GM10266 (cell line): ENCODE measurements at regions not wholly inside any gene's neighbourhood (a gene's known extent, or its start where the extent isn't known, plus 50 kb on each side); places are given as distances from the start of the nearest gene placed in this dataset.

Source experiments
- DNase-seq: peaks from one replicate; pipeline ENCODE4 v3.0.0; 2012; ENCODE audit errors: extremely low spot score
- TF ChIP-seq, protein P1 (sequence below): IDR thresholded peaks from 2 replicates; pipeline ENCODE4 v1.5.1; 2012; ENCODE audit warnings: mild to moderate bottlenecking, low read depth; ENCODE audit not compliant: control insufficient read depth, insufficient read depth; ENCODE audit errors: missing control alignments

DNA sequence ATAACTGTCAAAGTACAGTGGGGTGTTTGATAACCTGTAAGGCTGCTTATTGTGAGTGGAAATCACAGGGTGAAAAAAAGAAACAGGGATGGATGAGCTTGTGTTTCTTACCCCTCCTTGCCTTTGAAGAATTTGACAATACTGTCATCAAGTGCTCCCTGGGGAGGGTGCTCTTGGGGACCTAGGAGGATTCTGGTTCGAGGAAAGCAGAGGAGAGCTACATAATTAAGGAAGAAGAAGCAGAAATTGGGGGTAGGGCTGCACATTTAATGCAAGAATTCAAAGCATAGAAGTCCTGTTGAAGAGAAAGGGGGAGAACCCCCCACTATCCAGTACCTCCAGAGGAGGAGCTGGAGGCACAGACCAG lies 208.1 kb upstream of the PHYHIPL start:
- TF ChIP-seq, protein P1, sequence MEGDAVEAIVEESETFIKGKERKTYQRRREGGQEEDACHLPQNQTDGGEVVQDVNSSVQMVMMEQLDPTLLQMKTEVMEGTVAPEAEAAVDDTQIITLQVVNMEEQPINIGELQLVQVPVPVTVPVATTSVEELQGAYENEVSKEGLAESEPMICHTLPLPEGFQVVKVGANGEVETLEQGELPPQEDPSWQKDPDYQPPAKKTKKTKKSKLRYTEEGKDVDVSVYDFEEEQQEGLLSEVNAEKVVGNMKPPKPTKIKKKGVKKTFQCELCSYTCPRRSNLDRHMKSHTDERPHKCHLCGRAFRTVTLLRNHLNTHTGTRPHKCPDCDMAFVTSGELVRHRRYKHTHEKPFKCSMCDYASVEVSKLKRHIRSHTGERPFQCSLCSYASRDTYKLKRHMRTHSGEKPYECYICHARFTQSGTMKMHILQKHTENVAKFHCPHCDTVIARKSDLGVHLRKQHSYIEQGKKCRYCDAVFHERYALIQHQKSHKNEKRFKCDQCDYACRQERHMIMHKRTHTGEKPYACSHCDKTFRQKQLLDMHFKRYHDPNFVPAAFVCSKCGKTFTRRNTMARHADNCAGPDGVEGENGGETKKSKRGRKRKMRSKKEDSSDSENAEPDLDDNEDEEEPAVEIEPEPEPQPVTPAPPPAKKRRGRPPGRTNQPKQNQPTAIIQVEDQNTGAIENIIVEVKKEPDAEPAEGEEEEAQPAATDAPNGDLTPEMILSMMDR, result no peak
- no peak for DNase-seq

DNA sequence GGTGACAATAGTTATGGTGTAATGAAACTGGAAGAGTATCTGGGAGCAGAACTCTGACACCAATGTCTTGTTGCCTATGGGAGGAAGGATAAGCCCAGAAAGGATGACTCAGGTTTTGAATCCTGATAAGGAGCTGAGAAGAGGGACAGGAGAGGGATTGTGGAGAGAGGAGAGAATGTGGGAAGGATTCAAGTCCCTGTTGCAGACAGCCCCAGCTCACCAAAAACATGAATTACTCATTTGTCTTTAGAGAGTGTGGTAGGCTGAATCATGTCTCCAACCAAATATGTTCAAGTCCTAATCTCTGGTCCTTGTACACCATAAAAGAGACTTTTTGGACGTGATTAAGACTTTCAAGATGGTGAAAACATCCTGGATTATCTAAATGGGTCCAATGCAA lies 206.9 kb upstream of the PHYHIPL start:
- DNase-seq, result no peak
- TF ChIP-seq, protein P1, result no peak

DNA sequence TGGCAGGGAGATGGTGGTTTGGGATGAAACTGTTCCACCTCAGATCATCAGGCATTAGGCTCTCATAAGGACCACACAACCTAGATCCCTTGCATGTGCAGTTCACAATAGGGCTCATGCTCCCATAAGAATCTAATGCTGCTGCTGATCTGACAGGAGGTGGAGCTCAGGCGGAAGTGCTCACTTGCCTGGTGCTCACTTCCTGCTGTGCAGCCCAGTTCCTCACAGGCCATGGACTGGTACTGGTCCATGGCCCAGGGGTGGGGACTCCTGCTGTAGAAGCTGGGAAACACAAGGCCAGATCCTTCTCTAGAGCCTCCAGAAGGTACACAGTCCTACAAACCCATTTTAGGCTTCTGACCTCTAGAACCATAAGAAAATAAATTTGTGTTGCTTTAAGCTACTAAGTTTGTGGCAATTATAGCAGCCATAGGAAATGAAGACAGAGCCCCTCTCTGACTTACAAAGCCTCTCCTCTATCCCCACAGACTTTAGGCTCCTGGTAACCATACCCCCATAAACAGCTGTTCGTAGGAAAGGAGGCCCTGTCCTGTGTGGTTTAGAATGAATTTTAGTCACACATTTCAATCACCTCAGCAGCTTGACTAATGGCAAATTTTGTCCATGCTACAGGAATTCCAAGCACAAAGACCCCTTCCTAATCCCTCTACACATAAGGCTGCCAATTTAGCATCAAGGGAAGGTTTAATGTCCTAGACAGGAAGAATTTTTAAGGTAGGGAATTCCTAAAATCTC lies 206.1 kb upstream of the PHYHIPL start:
- DNase-seq, result no peak
- TF ChIP-seq, protein P1, result no peak

DNA sequence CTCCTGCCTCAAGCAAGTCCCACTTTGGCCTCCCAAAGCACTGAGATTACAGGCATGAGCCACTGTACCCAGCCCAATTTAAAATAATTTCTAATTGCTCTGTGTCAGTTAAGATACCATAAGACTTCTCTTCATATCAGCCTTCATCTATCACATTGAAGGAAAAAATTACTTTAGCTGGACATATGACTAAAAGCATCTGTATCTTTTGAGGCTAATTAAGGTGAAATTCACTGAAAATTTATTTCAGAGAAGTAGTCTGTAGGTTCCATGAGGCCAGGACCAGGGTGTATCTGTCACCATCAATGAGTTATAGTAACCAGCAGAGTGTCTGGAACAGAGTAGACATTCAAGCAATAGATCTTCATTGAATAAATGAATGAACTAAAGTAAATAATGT lies 205.2 kb upstream of the PHYHIPL start:
- TF ChIP-seq, protein P1, result no peak
- DNase-seq, result no peak

DNA sequence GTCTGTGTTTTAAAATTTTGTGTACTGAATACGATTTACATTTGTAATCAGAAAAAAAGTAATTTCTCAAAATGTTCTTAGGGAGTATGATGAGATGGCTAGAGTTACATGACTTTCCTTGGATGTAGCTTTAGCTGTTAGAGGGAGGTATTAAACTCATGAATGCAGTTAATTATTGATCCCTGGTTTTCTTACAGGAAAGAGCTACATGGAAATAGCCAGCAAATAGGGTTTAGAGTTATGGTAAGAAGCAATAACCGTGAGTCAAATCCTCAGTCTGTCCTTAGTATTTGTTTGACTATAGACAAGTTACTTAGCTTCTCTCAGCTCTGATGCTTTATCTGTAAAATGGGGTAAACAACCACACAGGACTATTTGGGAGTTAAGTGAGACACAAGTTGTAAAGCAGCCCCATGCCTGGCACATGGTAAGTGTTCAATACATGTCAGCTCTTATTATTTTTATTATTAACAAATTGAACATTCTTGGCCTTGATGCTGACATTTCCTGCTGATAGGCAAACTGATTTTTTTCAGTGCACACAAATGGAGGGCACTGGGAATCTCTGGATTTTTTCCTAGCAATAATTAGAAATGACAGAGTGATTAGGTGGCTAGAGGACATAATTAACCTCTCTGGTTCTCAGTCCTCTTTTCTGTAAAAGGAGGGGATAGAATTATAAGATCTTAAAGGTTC lies 204.5 kb upstream of the PHYHIPL start:
- no peak for DNase-seq
- TF ChIP-seq, protein P1, result no peak

DNA sequence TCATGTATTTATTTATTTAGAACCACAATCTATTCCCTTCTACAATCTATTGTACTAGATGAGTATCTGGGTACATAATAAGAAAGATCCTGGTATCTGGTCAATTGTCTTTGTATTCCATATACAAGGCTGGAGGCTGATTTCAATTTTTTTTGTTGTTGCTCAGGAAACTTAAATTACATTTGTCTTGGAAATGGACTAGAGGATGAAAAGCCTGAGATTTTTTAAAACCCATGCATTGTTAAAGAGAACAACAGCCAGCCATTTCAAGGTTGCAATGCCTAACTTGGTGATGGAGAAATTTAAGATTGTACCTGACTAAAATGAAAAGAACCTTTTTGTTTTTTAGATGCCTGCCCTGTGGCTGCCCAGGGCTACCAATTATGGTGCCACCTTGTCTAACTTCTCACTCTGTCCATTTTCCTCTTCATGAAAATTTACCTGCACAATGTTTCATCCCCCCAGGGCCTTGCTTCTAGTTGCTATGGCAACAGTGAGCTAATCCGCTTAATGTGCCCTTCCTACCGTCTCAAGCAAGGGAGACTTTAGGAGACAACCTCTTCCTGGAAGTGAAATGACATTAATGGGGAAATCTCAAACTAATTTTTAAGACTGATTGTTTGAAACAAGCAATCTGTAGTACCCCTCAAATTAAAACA lies 203.7 kb upstream of the PHYHIPL start:
- TF ChIP-seq, protein P1, result no peak
- no peak for DNase-seq

DNA sequence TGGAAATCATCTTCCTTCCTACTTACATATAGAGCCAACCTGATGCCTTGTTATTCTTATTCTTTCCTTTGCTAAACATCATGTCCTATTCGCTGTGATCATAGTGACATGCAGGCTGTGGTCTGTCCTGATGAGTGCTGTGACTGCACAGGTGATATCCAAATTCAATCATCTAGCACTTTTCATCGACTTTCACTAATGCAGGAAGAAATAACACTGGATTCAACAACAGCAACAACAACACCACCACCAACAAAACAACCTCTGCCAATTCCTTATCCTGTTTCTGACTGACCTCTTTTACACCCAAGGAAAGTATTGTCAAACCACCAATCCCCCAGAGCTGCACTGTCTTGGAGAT lies 203.2 kb upstream of the PHYHIPL start:
- DNase-seq, result no peak
- TF ChIP-seq, protein P1, result no peak
